HG03280 (cell line): ENCODE measurements at regions not wholly inside any gene's neighbourhood (a gene's known extent, or its start where the extent isn't known, plus 50 kb on each side); places are given as distances from the start of the nearest gene placed in this dataset.
"Not testable (repeated sequence)": the region's sequence is repeated elsewhere in the genome, so short reads cannot be mapped to it uniquely, and the experiment has no call there.

Experiments
- ATAC-seq: cut with Tn5 transposase; IDR thresholded peaks from one replicate; pipeline ENCODE4 v1.9.1; 2021; ENCODE audit warnings: mild to moderate bottlenecking, moderate library complexity; ENCODE audit not compliant: unreplicated experiment

GRCh38 chr6:88458662-88459061, 292.5 kb upstream of the CNR1 start:
- no peak for ATAC-seq

DNA sequence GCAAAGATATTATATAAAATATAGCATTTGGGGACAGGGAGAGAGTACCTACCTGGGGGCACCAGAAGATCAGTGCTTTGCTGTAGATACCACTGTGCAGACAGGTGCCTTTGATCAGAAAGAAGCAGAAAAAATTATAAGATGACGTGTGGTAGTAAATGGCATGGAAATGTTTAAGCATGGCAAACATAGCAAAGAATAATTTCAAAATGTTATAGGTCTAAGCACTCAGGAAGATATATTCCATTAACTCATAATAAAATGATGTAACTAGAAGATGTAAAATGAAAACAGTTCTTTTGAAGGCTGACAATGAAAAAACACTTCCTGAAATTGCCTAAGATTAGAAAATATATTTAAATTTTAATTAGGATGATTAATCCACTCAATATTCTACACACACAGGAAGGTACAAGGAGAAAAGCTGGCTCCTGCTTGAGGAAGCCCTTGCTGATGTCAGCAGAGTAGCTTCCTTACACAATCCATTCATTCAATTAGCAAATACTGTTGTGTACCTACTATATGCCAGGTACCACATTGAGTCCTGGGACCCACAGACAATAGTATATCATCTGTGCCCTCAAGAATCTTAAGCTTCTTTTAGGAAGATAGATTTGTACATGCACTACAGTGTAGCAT, 290.2 kb upstream of the CNR1 start:
- ATAC-seq, result no peak

- ATAC-seq, result no peak
Measured at GRCh38 chr6:88455317-88455716, 289.2 kb upstream of the CNR1 start.

- no peak for ATAC-seq
Measured at GRCh38 chr6:88454658-88455057, 288.5 kb upstream of the CNR1 start.

DNA sequence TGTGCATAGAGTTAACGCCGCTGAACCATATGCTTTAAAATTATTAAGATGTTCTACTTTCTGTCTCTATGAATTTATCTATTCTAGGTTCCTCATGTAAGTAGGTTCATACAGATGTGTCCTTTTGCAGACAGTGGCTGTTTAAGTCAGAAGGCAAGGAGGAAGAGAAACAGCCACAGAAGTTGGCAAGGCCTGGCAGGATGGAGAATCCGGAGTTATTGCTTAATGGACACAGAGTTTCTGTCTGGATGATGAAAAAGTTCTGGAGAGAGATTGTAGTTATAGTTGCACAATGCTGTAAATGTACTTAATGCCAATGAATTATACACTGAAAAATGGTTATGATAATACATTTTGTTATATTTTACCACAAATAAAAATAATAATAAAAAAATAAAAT, 283.6 kb upstream of the CNR1 start:
- ATAC-seq, result no peak

DNA sequence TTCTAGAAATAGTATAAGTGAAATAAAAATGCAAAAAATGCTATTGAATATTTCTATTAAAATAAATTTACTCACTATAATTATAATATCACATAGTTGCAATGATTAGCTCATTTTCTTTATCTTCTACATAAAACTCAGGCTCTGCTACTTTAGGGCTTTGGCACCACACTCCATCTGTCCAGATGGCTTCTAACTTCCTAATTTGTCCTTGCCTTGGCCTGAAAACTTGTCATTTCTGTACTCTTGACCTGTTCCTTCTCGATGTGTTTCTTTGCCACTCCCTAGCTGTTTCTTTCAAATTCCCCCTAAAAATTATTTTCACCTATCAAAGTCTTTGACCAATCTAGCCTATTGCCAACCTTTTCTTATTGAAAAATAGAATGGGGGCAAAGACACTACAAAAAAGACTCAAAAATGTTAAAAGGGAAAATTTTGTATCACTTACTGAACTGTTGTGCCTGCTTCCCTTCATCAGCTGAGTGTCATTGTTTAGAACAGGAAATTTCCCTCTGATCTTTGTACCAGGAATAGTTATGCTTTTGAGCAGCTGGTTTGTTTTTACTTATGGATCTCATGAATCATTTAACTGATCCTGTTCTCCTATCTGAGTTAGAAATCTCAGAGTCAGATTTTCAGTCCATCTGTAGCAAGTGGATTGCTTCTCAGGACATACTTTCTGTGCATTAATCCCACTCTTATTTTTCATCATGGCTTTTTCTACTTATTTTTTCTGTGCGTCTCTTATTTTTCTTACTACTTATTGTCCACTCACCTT, 279.2 kb upstream of the CNR1 start:
- no peak for ATAC-seq

DNA sequence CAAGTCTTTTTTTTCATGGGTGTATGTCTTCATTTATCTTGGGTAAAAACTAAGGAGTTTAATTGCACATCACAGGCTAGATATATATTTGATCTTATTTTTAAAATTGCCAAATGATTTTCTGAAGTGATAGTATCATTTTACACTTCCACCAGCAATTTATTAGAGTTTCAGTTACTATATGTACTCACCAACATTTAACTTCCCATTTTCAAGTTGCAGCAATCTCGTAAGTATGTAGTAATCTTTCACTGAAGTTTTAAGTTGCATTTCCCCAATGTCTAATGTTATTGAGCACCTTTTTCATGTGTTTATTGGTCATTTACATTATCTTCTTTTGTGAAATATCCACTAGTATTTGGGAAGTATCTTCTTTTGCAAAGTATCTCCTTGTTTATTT, 277.4 kb upstream of the CNR1 start:
- ATAC-seq, result no peak

GRCh38 chr6:88442737-88443136, 276.6 kb upstream of the CNR1 start:
- no peak for ATAC-seq

- no peak for ATAC-seq
Measured at GRCh38 chr6:88441346-88441745, 275.2 kb upstream of the CNR1 start.

GRCh38 chr6:88428068-88428467, 261.9 kb upstream of the CNR1 start:
- ATAC-seq, result no peak

DNA sequence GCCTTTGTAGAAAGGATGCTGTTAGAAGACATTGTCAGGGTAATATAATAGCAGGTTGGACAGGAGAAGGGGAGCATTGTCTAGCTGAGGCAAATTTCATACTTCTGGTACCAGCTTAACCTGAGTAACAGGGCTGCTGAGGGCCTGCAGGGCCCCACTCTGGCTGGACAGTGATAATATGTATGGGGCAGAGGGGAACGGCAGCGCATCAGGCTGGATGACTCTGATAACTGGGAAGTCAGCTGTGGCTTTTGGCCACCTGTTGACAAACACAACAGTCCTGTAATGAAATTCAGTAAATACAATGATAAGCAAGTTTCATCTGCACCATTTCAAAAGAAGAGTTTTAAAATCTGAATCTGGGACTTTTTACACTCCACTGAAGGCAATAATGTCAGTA, 259.9 kb upstream of the CNR1 start:
- ATAC-seq, result no peak

DNA sequence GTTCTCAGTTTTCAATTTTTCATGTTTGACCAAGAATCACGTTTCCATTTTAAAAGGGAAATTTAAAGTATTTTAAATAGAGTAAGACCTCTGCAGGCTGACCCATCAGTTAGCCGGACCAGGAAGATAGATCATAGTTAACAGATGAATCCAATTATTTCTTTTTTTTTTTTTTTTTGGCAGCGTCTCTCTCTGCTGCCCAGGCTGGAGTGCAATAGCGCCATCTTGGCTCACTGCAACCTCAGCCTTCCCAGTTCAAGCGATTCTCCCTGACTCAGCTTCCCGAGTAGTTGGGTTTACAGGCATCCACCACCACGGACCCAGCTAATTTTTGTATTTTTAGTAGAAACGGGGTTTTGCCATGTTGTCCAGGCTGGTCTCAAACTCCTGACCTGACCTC, 256.7 kb upstream of the CNR1 start:
- ATAC-seq, result no peak

GRCh38 chr6:88420967-88421488, 254.9 kb upstream of the CNR1 start:
- not testable (repeated sequence) for ATAC-seq

GRCh38 chr6:88418921-88419810, 253.0 kb upstream of the CNR1 start:
- ATAC-seq, result not testable (repeated sequence)

DNA sequence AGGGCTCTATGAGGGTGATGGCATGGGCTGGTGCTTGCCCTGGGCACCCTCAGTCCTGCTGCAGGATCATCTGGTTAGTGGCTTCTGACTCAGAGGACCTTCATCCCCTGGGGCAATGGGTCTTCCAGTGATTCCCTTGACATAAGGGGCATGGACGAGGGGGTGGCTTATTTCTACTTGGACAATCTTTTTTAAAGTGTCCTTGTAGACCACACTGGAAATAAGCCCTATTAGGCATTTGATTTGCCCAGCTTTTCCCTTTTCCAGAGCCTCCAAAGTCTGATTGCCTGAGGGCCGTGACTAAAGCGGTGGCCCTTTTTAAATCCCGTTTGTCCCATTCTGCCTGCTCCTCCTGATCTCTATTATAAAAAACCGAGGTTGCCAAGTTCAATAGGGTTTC, 251.2 kb upstream of the CNR1 start:
- ATAC-seq, result not testable (repeated sequence)

DNA sequence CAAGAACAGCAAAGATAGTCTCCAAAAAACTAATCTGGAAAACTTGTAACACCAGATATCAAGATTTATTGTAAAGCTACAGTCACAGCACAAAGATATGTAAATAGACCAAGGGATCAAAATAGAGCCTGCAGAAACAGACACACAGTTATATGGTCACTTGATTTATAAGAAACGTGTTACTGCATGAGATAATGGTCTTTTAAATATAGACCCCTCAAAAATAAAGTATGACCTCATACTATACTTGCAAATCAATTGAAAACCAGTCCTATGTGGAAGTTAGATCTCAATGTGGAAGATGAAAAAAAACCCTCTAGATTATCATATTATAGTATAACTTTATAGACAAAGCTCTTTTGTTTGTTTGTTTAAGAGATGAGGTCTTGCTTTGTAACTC, 247.3 kb upstream of the CNR1 start:
- ATAC-seq, result no peak

DNA sequence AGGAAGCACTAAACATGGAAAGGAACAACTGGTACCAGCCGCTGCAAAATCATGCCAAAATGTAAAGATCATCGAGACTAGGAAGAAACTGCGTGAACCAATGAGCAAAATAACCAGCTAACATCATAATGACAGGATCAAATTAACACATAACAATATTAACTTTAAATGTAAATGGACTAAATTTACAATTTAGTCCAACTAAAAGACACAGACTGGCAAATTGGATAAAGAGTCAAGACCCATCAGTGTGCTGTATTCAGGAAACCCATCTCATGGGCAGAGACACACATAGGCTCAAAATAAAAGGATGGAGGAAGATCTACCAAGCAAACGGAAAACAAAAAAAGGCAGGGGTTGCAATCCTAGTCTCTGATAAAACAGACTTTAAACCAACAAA, 242.2 kb upstream of the CNR1 start:
- not testable (repeated sequence) for ATAC-seq

- not testable (repeated sequence) for ATAC-seq
Measured at GRCh38 chr6:88406674-88407073, 240.5 kb upstream of the CNR1 start.

DNA sequence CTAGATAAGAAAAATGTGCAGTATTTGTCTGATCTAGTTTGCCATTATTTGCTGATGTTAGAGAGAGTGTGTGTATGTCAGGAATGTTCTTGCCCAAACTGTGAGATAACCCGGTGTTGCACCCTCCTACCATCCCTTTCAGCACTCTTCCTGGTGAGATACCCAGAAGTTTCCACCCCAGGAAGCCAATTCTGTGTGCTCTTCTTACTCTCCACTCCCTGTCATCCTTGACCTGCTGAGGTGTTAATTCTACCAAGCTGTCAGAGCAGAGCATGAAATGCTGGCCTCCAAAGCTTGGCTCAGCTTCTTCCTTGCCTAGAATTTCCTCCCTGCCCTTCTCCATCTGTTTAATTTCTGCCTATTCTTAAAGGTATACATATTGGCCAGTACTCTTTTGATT, 237.3 kb upstream of the CNR1 start:
- no peak for ATAC-seq

- ATAC-seq, result no peak
Measured at GRCh38 chr6:88402909-88403308, 236.8 kb upstream of the CNR1 start.

GRCh38 chr6:88390998-88391397, 224.9 kb upstream of the CNR1 start:
- ATAC-seq, result not testable (repeated sequence)
